Naive B cell (primary cell): ENCODE measurements at regions not wholly inside any gene's neighbourhood (a gene's known extent, or its start where the extent isn't known, plus 50 kb on each side); places are given as distances from the start of the nearest gene placed in this dataset.
A peak's percentile ranks its signal among the peaks of the same experiment; 100 is the strongest.

Experiments used
- ATAC-seq, 2 donors: fragments of 150-1000 bp; cut with Tn5 transposase; 2 replicates each; pipeline ENCODE4 v1.10.0; 2021; ENCODE audit warnings: low read depth in 2 of 2, mild to moderate bottlenecking in 2 of 2, moderate library complexity in 2 of 2
- DNase-seq: peaks from one replicate; pipeline ENCODE4 v3.0.0; 2022
- H3K27ac Mint-ChIP-seq, 6 donors: one replicate each; pipeline ENCODE4 v1.8.0; 2020 to 2022; ENCODE audit warnings: mild to moderate bottlenecking in 6 of 6, mixed read lengths in 6 of 6, moderate library complexity in 5 of 6, inconsistent platforms in 2 of 6
- H3K27me3 Mint-ChIP-seq, 3 donors: one replicate each; pipeline ENCODE4 v1.8.0; 2021 to 2022; ENCODE audit warnings: mixed read lengths in 3 of 3, mild to moderate bottlenecking in 1 of 3
- H3K36me3 Mint-ChIP-seq, 2 donors: one replicate each; pipeline ENCODE4 v1.8.0; 2020 to 2022; ENCODE audit warnings: mixed read lengths in 2 of 2, inconsistent platforms in 1 of 2, mild to moderate bottlenecking in 1 of 2
- H3K4me1 Mint-ChIP-seq, 3 donors: one replicate each; pipeline ENCODE4 v1.8.0; 2020 to 2022; ENCODE audit warnings: mixed read lengths in 3 of 3, inconsistent platforms in 1 of 3, mild to moderate bottlenecking in 1 of 3, moderate library complexity in 1 of 3
- H3K4me3 Mint-ChIP-seq, 8 donors: one replicate each; pipeline ENCODE4 v1.8.0; 2020 to 2022; ENCODE audit warnings: mild to moderate bottlenecking in 8 of 8, mixed read lengths in 8 of 8, moderate library complexity in 8 of 8, inconsistent platforms in 2 of 8
- H3K9me3 Mint-ChIP-seq, 7 donors: one replicate each; pipeline ENCODE4 v1.8.0; 2020 to 2022; ENCODE audit warnings: mixed read lengths in 7 of 7, mild to moderate bottlenecking in 5 of 7, inconsistent platforms in 2 of 7, moderate library complexity in 1 of 7

DNA sequence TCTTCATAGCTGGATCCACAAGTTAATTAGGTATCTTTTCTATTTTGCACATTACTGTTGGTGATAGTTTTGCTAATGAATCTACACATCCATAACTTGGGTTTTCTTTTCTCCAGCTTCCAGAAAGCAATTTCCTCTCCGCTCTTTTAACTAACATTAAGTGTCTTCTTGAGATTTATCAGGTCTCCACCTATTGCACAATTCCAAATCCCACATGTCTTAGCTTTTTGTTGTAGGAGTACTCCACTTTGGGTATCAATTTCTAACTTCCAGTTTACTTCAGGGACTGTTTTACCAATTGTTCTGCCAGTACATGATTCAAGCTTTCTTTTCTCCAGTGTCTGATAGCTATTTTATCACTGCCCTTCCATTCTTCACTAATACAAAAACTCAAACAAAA, 129.6 kb downstream of the OLFM4 start:
- no peak for DNase-seq
- H3K9me3 Mint-ChIP-seq, result peaks cover 0 to 25% (median 6%) of the 10 kb centered on the region in 7 donors
- H3K27me3 Mint-ChIP-seq, result peaks cover 0 to 10% (median 0%) of the 10 kb centered on the region in 3 donors
- no peak overlapping the region for H3K4me3 Mint-ChIP-seq
- ATAC-seq, result no peak
- H3K27ac Mint-ChIP-seq, result no peak overlapping the region
- H3K36me3 Mint-ChIP-seq, result no peaks in the 10 kb centered on the region
- no peaks in the 10 kb centered on the region for H3K4me1 Mint-ChIP-seq

DNA sequence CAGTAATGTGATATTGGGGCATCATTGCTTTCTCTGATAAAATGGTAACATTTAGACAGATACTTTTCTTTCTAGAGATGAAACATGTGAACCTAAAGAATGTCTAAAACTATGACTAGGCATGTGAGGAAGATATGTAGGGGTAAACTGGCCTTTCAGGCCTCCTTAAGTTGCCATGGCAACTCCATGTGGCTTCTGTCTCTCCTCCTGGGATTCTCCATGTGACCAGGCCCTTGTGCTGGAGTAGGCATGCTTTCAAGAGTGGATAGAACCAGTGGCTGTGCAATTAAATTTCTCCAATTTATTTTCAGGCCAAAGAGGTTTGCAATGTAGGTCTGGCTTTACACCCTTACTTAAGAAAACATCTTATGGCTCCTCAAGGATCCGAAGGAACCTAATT, 130.8 kb downstream of the OLFM4 start:
- Mint-ChIP-seq H3K4me3 (no peak overlapping the region), H3K9me3 (peaks cover 0 to 25% (median 6%) of the 10 kb centered on the region in 7 donors), H3K27ac (no peak overlapping the region), H3K27me3 (peaks cover 0 to 5% (median 0%) of the 10 kb centered on the region in 3 donors), H3K4me1 (no peaks in the 10 kb centered on the region), H3K36me3 (no peaks in the 10 kb centered on the region)
- no peak for ATAC-seq
- no peak for DNase-seq

DNA sequence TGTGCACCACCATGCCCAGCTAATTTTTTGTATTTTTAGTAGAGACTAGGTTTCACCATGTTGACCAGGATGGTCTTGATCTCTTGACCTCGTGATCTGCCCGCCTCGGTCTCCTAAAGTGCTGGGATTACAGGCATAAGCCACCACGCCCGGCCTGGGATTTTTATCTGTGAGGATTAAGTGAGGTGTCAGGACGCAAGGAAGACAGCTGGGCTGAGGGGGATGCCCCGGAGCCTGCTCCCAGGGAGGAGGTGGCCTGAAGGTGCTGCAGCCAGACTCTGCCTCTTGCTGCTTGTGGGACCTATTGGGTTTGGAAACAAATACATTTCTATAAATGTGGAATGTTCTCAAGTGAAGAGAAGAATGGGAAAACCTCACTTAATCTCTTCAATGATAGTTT, 131.6 kb downstream of the OLFM4 start:
- H3K4me3 Mint-ChIP-seq, result no peak overlapping the region
- H3K27ac Mint-ChIP-seq, result no peak overlapping the region
- DNase-seq (no peak), ATAC-seq (no peak)
- H3K36me3 Mint-ChIP-seq, result no peaks in the 10 kb centered on the region
- peaks cover 0 to 4% (median 0%) of the 10 kb centered on the region in 3 donors for H3K27me3 Mint-ChIP-seq
- H3K9me3 Mint-ChIP-seq, result peaks cover 0 to 25% (median 7%) of the 10 kb centered on the region in 7 donors
- H3K4me1 Mint-ChIP-seq, result no peaks in the 10 kb centered on the region

DNA sequence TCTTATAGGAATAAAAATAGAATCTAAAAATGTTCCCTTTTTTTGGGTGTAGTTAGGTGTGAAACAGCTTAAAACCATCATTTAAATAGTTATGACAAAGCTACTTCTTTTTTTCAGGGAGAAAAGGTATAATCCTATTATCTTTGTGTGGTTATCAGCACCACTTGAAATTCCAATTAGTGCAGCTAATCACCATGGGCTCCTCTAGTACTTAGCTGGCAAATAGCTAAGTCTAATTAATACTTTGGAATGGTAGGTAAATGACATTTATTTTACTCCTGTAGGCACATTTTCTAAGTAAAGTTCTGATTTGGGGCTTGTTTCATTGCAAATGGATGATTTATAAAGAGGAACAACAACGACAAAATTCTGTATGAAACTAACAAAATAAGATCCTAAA, 132.6 kb downstream of the OLFM4 start:
- Mint-ChIP-seq H3K27ac (no peak overlapping the region), H3K4me1 (no peaks in the 10 kb centered on the region)

DNA sequence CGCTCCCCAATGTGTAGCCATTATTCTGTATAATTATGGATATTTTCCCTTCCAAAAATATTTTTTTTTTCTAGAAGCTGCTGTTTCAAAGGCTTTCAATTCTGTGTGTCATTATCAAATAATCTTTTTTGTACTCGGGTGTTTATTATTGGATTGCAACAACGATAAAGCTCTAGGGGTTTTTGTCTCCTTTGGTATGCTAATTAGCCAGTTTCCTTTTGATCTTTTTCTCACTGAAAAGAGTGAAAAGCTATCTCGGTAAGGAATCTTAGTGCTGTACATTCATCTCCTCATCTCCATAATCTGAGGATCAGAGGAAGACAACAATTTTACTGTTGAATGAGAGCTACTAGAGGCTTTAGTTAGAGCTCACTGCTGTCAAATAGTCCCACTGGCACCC, 136.6 kb downstream of the OLFM4 start:
- Mint-ChIP-seq H3K36me3 (no peaks in the 10 kb centered on the region), H3K27ac (no peak overlapping the region), H3K9me3 (peaks cover 0 to 4% (median 2%) of the 10 kb centered on the region in 7 donors), H3K4me1 (no peaks in the 10 kb centered on the region), H3K27me3 (peaks cover 0 to 12% (median 0%) of the 10 kb centered on the region in 3 donors), H3K4me3 (no peak overlapping the region)
- ATAC-seq (no peak), DNase-seq (no peak)

More for the DNA sequence above, 132.6 kb downstream of the OLFM4 start:
- ATAC-seq, result no peak
- peaks cover 0 to 12% (median 0%) of the 10 kb centered on the region in 3 donors for H3K27me3 Mint-ChIP-seq
- no peak overlapping the region for H3K4me3 Mint-ChIP-seq
- no peaks in the 10 kb centered on the region for H3K36me3 Mint-ChIP-seq
- no peak for DNase-seq
- H3K9me3 Mint-ChIP-seq, result peaks cover 0 to 25% (median 8%) of the 10 kb centered on the region in 7 donors

DNA sequence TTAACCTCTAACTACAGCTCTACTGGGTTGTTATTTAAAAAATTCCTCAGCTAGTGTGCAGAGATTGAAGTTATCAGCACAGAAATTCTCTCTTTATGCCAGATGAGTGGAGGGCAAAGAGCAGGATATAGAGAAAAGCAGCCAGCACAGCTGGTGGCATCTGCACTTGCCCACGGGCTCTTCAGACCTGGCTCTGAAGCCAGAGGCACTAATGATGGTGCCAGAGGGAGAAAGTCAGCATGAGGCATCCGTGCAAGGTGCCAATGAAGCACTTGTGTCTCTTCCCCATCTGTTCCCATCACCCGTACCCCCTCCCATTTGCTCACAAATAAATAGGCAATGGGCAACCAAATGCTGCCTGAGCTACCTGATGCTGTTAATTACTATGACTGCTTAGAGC, 138.9 kb downstream of the OLFM4 start:
- Mint-ChIP-seq H3K27me3 (peaks cover 0 to 9% (median 0%) of the 10 kb centered on the region in 3 donors), H3K4me1 (no peaks in the 10 kb centered on the region), H3K4me3 (no peak overlapping the region), H3K36me3 (no peaks in the 10 kb centered on the region), H3K9me3 (peaks cover 0 to 4% (median 0%) of the 10 kb centered on the region in 7 donors), H3K27ac (no peak overlapping the region)
- DNase-seq (no peak), ATAC-seq (no peak)

DNA sequence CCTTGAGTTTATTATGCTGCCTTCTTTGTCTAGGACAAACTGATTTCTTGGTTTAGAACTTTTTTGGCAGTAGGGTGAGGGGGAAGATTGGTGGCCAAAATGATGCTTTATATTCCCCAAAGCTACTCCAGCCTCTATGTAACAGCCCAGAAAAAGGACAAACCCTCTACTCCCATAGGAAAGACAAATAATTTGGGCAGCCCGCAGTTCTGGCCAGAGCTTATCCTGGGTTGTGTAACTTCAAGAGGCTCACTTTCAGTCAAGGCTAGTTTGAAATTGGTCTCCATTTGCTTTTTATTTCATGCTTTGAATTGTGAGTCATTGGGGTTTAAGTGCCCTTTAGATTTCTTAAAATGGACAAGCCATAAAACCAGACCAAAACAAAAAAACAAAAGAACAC, 142.3 kb downstream of the OLFM4 start:
- H3K4me3 Mint-ChIP-seq, result no peak overlapping the region
- no peak for ATAC-seq

DNA sequence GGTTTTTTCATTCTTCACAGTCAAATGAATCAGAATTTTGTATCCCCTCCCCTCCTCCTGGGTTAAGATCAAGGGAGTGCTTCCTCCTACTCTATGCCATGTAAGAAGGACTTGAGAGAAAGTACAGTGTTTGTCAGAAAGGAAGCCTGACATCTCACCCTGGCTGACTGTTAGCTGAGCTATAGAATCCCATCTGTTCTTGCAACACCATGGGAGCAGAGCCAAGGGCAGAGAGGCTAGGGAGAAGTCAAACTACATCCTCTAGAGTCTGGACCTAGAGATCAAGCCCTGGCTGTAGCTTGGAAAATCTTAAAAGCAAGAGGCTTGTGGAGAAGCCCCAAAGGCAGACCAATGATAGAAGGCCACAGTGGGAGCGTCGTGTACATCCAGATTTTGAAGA, 145.9 kb downstream of the OLFM4 start:
- H3K4me1 Mint-ChIP-seq, result no peaks in the 10 kb centered on the region
- H3K27me3 Mint-ChIP-seq, result no peaks in the 10 kb centered on the region
- ATAC-seq (no peak), DNase-seq (no peak)
- peaks cover 0 to 9% (median 4%) of the 10 kb centered on the region in 7 donors for H3K9me3 Mint-ChIP-seq
- peaks cover 0 to 7% of the 10 kb centered on the region in 2 donors for H3K36me3 Mint-ChIP-seq
- H3K27ac Mint-ChIP-seq, result no peak overlapping the region
- no peak overlapping the region for H3K4me3 Mint-ChIP-seq

More for the DNA sequence above, 142.3 kb downstream of the OLFM4 start:
- H3K36me3 Mint-ChIP-seq, result peaks cover 0 to 7% of the 10 kb centered on the region in 2 donors
- peaks cover 0 to 1% (median 0%) of the 10 kb centered on the region in 3 donors for H3K27me3 Mint-ChIP-seq
- no peaks in the 10 kb centered on the region for H3K4me1 Mint-ChIP-seq
- no peak overlapping the region for H3K27ac Mint-ChIP-seq
- H3K9me3 Mint-ChIP-seq, result peaks cover 0 to 9% (median 4%) of the 10 kb centered on the region in 7 donors
- no peak for DNase-seq

DNA sequence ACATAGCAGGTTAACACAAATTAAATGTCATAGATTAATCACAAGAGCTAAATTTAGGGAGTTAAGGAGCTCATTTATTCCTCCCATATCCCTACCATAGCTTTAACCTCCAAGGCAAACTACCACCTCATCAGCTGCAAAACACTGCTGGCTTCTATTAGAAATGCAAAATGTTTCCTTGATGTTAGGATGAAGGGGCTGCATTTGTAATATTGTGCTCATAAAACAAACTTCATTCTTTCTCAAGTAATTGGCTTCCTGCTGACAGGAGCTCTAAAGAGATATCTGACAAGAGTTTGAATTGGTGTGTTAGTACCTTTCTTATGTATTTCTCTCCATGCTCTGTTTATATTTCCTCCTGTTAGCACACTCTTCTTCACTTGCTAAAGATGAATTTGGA, 152.1 kb downstream of the OLFM4 start:
- Mint-ChIP-seq H3K9me3 (peaks cover 3 to 27% (median 7%) of the 10 kb centered on the region in 7 donors), H3K4me1 (no peaks in the 10 kb centered on the region), H3K4me3 (no peak overlapping the region), H3K36me3 (no peaks in the 10 kb centered on the region), H3K27me3 (no peaks in the 10 kb centered on the region), H3K27ac (no peak overlapping the region)
- DNase-seq (no peak), ATAC-seq (no peak)

DNA sequence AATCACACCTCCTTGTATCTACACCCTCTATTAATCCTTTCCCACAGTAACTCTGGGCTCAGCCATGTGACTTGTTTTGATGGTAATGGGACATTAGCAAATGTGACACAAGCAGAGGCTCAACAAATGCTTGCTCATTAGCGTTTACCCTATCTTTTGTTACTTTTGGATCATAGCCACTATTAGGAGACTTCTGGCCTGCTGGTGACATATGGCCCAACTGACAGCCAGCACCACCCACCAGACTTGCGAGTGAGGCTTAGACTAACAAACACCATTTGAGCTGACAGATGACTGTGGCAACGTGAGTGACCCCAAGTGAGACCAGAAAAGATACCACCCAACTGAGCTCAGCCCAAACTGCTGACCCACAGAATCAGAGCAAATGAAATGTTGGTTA, 154.1 kb downstream of the OLFM4 start:
- no peak for ATAC-seq
- no peak for DNase-seq
- no peaks in the 10 kb centered on the region for H3K4me1 Mint-ChIP-seq
- peaks cover 3 to 27% (median 9%) of the 10 kb centered on the region in 7 donors for H3K9me3 Mint-ChIP-seq
- no peak overlapping the region for H3K4me3 Mint-ChIP-seq
- H3K27ac Mint-ChIP-seq, result no peak overlapping the region
- H3K27me3 Mint-ChIP-seq, result no peaks in the 10 kb centered on the region
- H3K36me3 Mint-ChIP-seq, result no peaks in the 10 kb centered on the region

DNA sequence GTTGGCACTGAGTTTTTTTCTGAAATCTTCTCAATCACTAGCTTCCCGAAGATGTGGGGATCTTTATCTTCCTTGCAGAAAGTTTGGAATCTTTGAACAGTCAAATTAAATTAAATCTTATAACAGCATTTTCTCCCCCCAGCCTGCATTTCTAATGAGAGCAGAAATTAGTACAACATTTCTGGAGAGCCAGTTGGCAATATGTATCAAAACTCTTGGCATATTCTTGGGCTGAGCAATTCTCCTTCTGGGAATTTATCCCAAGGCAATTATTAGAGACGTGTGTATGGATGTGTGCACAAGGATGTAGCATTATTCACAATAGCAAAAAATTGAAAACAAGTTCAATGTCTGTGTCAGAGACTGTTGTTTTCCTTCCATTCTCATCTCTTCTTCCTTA, 159.5 kb downstream of the OLFM4 start:
- Mint-ChIP-seq H3K27me3 (peaks cover 0 to 6% (median 0%) of the 10 kb centered on the region in 3 donors), H3K36me3 (no peaks in the 10 kb centered on the region), H3K9me3 (peaks cover 3 to 21% (median 10%) of the 10 kb centered on the region in 7 donors), H3K4me1 (no peaks in the 10 kb centered on the region), H3K27ac (no peak overlapping the region), H3K4me3 (no peak overlapping the region)
- DNase-seq, result no peak
- ATAC-seq, result no peak

DNA sequence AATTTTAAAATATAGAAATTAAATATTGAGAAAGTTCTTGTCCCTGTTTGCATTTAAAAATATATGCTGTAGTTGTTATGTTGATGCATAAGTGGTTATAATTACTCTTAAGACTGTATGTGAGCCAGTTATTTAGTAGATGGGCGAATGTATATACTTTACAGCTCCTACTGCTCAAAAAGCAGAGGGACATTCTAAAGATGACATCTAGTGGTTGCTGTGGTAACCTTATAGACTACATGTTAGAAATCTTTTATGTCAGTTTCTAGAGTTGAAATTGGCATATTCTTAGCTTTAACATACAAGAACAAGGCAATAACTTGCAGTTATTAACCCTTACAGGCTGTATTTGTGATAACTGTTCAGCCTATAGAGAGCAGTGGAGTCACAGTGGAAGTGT, 160.5 kb downstream of the OLFM4 start:
- no peak for DNase-seq
- Mint-ChIP-seq H3K27ac (no peak overlapping the region), H3K4me1 (no peaks in the 10 kb centered on the region), H3K4me3 (no peak overlapping the region), H3K27me3 (peaks cover 0 to 6% (median 0%) of the 10 kb centered on the region in 3 donors), H3K9me3 (peaks cover 2 to 11% (median 6%) of the 10 kb centered on the region in 7 donors), H3K36me3 (no peaks in the 10 kb centered on the region)
- no peak for ATAC-seq

DNA sequence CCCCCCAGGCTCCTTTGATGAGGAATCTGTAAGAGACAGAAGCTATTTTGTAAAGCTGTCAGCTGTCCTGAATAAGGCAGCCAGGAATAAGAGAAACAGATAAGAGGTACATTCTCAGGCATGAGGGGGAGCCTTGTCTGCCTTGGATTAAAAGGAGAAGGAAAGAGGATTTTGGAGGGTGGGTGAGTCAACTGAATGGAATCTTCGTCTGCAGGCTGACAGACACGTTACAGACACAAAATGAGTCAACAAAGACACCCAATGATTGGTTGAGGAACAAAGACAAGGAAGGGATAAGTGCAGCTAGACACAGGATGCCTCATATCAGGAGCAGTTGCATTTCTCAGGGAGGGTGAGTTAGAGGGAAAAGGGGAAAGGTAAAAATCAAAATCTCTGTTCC, 162.5 kb downstream of the OLFM4 start:
- no peaks in the 10 kb centered on the region for H3K4me1 Mint-ChIP-seq
- peak overlapping the region in 1 of 6 donors; percentile 78 for H3K27ac Mint-ChIP-seq
- H3K27me3 Mint-ChIP-seq, result peaks cover 0 to 6% (median 0%) of the 10 kb centered on the region in 3 donors
- DNase-seq (no peak), ATAC-seq (no peak)
- no peaks in the 10 kb centered on the region for H3K36me3 Mint-ChIP-seq
- peaks cover 0 to 6% (median 0%) of the 10 kb centered on the region in 7 donors for H3K9me3 Mint-ChIP-seq
- H3K4me3 Mint-ChIP-seq, result no peak overlapping the region

DNA sequence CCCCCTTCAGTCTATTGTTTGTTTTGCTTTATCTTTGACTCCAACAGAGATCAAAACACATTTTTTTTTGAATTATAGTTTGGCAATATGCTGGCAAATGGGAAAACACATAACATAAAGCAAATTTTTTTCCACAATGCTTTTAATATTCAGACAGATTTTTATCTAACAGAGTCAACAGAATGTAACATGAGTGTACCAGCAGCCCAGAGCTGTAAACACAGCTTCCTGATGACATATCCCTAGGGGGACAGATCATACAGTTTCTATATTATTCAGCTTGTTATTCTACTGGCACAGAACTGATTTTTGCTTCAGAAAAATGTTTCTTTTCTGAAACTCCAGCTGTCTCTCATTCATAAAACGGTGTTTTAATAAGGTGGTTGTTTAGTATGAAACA, 168.8 kb downstream of the OLFM4 start:
- Mint-ChIP-seq H3K36me3 (no peaks in the 10 kb centered on the region), H3K4me1 (no peaks in the 10 kb centered on the region), H3K27me3 (peaks cover 11 to 13% (median 13%) of the 10 kb centered on the region in 3 donors), H3K9me3 (peaks cover 0 to 10% (median 3%) of the 10 kb centered on the region in 7 donors), H3K4me3 (no peak overlapping the region), H3K27ac (no peak overlapping the region)
- ATAC-seq, result no peak
- DNase-seq, result no peak

DNA sequence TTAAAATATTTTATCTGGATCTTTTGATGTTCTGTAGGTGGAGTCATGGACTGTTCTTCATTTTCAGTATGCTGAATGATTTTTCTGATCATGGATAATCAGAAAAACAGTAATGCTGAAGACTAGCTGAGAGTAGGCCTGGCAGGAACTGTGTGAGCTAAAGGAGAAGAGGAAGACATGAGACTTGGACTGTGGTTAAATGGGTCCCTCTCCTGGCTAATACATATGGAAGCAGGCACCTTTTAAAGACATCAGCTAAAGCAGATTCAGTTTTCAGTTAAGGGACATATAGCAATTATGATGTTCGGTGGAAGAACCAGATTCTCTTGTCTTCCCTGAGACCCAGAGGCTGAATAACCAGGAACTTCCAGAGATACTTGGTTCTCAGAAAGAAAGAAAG, 169.4 kb downstream of the OLFM4 start:
- Mint-ChIP-seq H3K4me3 (no peak overlapping the region), H3K27me3 (peaks cover 11 to 19% (median 17%) of the 10 kb centered on the region in 3 donors), H3K9me3 (peaks cover 0 to 15% (median 3%) of the 10 kb centered on the region in 7 donors), H3K36me3 (no peaks in the 10 kb centered on the region), H3K27ac (no peak overlapping the region), H3K4me1 (no peaks in the 10 kb centered on the region)
- ATAC-seq (no peak), DNase-seq (no peak)
